GM23338 (cell line): ENCODE measurements at regions not wholly inside any gene's neighbourhood (a gene's known extent, or its start where the extent isn't known, plus 50 kb on each side); places are given as distances from the start of the nearest gene placed in this dataset.
A peak's percentile ranks its signal among the peaks of the same experiment; 100 is the strongest.

Experiments used
- ATAC-seq: fragments of 200-7000 bp; cut with Tn5 transposase; 3 replicates; pipeline ENCODE4 v1.9.1; 2020
- DNase-seq: peaks from one replicate; pipeline ENCODE4 v3.0.0-alpha.2; 2015; ENCODE audit warnings: low spot score
- H2AFZ ChIP-seq: fragments of 200-600 bp; sonication (generic); 2 replicates; pipeline ENCODE4 v1.8.0; 2016; ENCODE audit warnings: antibody characterized with exemption, mild to moderate bottlenecking, moderate library complexity
- H3F3A ChIP-seq: fragments of 200-600 bp; sonication (generic); replicated peaks from 2 replicates; pipeline ENCODE4 v1.8.0; 2017; ENCODE audit warnings: antibody characterized with exemption, mixed run types, low read depth
- H3K27ac ChIP-seq: fragments of 200-600 bp; sonication (generic); 2 replicates; pipeline ENCODE4 v1.6.1; 2016; ENCODE audit warnings: low read depth
- H3K27me3 ChIP-seq: fragments of 200-600 bp; sonication (generic); 2 replicates; pipeline ENCODE4 v1.8.0; 2016; ENCODE audit warnings: mild to moderate bottlenecking, mixed run types, moderate library complexity; ENCODE audit not compliant: insufficient read depth
- H3K36me3 ChIP-seq: fragments of 200-600 bp; sonication (generic); 2 replicates; pipeline ENCODE4 v1.8.0; 2016; ENCODE audit warnings: mild to moderate bottlenecking; ENCODE audit not compliant: insufficient read depth
- H3K4me1 ChIP-seq: fragments of 200-600 bp; sonication (generic); 2 replicates; pipeline ENCODE4 v1.8.0; 2016; ENCODE audit warnings: mild to moderate bottlenecking, moderate library complexity; ENCODE audit not compliant: insufficient read depth
- H3K4me2 ChIP-seq: fragments of 200-600 bp; sonication (generic); 2 replicates; pipeline ENCODE4 v1.7.1; 2017; ENCODE audit warnings: mixed run types
- H3K4me3 ChIP-seq: fragments of 200-600 bp; sonication (generic); 2 replicates; pipeline ENCODE4 v1.6.1; 2016; ENCODE audit warnings: mixed run types
- H3K79me2 ChIP-seq: fragments of 200-600 bp; sonication (generic); replicated peaks from 2 replicates; pipeline ENCODE4 v1.8.0; 2017; ENCODE audit warnings: mild to moderate bottlenecking; ENCODE audit not compliant: insufficient read depth
- H3K9me2 ChIP-seq: fragments of 200-600 bp; sonication (generic); 2 replicates; pipeline ENCODE4 v1.8.0; 2017; ENCODE audit not compliant: insufficient read depth
- H4K20me1 ChIP-seq: fragments of 200-600 bp; sonication (generic); replicated peaks from 2 replicates; pipeline ENCODE4 v1.8.0; 2017; ENCODE audit warnings: mild to moderate bottlenecking; ENCODE audit not compliant: insufficient read depth
- H3K27ac Mint-ChIP-seq: 2 replicates; pipeline ENCODE4 v1.8.0; 2020; ENCODE audit warnings: inconsistent platforms, mild to moderate bottlenecking, moderate library complexity, mixed read lengths
- H3K27me3 Mint-ChIP-seq: 3 replicates; pipeline ENCODE4 v1.8.0; 2022; ENCODE audit warnings: low read depth, mild to moderate bottlenecking, moderate library complexity, mixed read lengths, inconsistent platforms; ENCODE audit not compliant: insufficient read depth, poor library complexity
- H3K36me3 Mint-ChIP-seq: 3 replicates; pipeline ENCODE4 v1.8.0; 2021; ENCODE audit warnings: low read depth, mild to moderate bottlenecking, inconsistent platforms, moderate library complexity, mixed read lengths
- H3K4me1 Mint-ChIP-seq: 3 replicates; pipeline ENCODE4 v1.8.0; 2020; ENCODE audit warnings: mild to moderate bottlenecking, inconsistent platforms, mixed read lengths
- H3K4me3 Mint-ChIP-seq: 3 replicates; pipeline ENCODE4 v1.8.0; 2021; ENCODE audit warnings: moderate library complexity, mild to moderate bottlenecking, inconsistent platforms, mixed read lengths
- H3K9me3 Mint-ChIP-seq: 3 replicates; pipeline ENCODE4 v1.8.0; 2020; ENCODE audit warnings: moderate library complexity, mild to moderate bottlenecking, inconsistent platforms, mixed read lengths
- CREB1 ChIP-seq: fragments of 250-450 bp; sonication (Bioruptor Pico); IDR thresholded peaks from 2 replicates; pipeline ENCODE4 v1.5.0; 2020; ENCODE audit warnings: low read depth, mild to moderate bottlenecking, moderate library complexity
- ETS1 ChIP-seq: IDR thresholded peaks from 2 replicates; pipeline ENCODE4 v1.6.1; 2016; ENCODE audit warnings: antibody characterized with exemption
- EZH2 ChIP-seq: fragments of 200-600 bp; sonication (generic); IDR thresholded peaks from one replicate; pipeline ENCODE4 v1.8.0; 2017; ENCODE audit warnings: antibody characterized with exemption, mild to moderate bottlenecking, low read depth; ENCODE audit not compliant: unreplicated experiment
- EZH2phosphoT487 ChIP-seq: fragments of 200-600 bp; sonication (generic); IDR thresholded peaks from one replicate; pipeline ENCODE4 v1.8.1; 2018; ENCODE audit warnings: antibody characterized with exemption; ENCODE audit not compliant: unreplicated experiment
- JUNB ChIP-seq: IDR thresholded peaks from one replicate; pipeline ENCODE4 v1.6.1; 2016; ENCODE audit warnings: antibody characterized with exemption; ENCODE audit not compliant: unreplicated experiment
- NANOG ChIP-seq: IDR thresholded peaks from 2 replicates; pipeline ENCODE4 v1.6.1; 2016; ENCODE audit warnings: antibody characterized with exemption, borderline replicate concordance
- POLR2AphosphoS5 ChIP-seq: IDR thresholded peaks from 2 replicates; pipeline ENCODE4 v1.6.1; 2016; ENCODE audit warnings: antibody characterized with exemption, low read depth
- STAT1 ChIP-seq: IDR thresholded peaks from one replicate; pipeline ENCODE4 v1.6.1; 2016; ENCODE audit warnings: antibody characterized with exemption; ENCODE audit not compliant: unreplicated experiment
- ZNF114 ChIP-seq: fragments of 250-450 bp; sonication (Bioruptor Pico); IDR thresholded peaks from 2 replicates; pipeline ENCODE4 v1.5.0; 2020; ENCODE audit warnings: mild to moderate bottlenecking, moderate library complexity
- ZNF331 ChIP-seq: fragments of 250-450 bp; sonication (Bioruptor Pico); IDR thresholded peaks from 2 replicates; pipeline ENCODE4 v1.5.0; 2020; ENCODE audit warnings: low read depth, mild to moderate bottlenecking, moderate library complexity
- TF ChIP-seq, protein P1 (sequence below), 2 experiments: fragments of 200-600 bp in 1 of 2; sonication (generic) in 1 of 2; conservative IDR thresholded peaks; 2 replicates each; pipeline versions ENCODE4 v1.5.1 to v1.6.1; 2016 to 2017; ENCODE audit warnings: antibody characterized with exemption in 2 of 2, low read depth in 2 of 2, mild to moderate bottlenecking in 2 of 2, moderate library complexity in 1 of 2
- TF ChIP-seq, protein P2 (sequence below): IDR thresholded peaks from one replicate; pipeline ENCODE4 v1.6.1; 2018; ENCODE audit warnings: antibody characterized with exemption; ENCODE audit not compliant: unreplicated experiment
- TF ChIP-seq, protein P3 (sequence below): fragments of 250-450 bp; sonication (Bioruptor Pico); IDR thresholded peaks from 2 replicates; pipeline ENCODE4 v1.5.0; 2020; ENCODE audit warnings: mild to moderate bottlenecking, moderate library complexity

- H3K27me3 ChIP-seq: no peaks in the 10 kb centered on the region
- peak overlapping the region; percentile 86 for H3K27ac Mint-ChIP-seq
- H3K9me3 Mint-ChIP-seq: peaks cover 18% of the 10 kb centered on the region
- peak overlapping the region; percentile 35; the same call in 1 of the 2 replicates for H3K4me2 ChIP-seq
- peaks cover 16% of the 10 kb centered on the region for H3K27me3 Mint-ChIP-seq
- DNase-seq (no peak), ATAC-seq (peak; percentile 29; the same call in 1 of the 3 replicates)
- no peaks in the 10 kb centered on the region for H3K79me2 ChIP-seq
- no peaks in the 10 kb centered on the region for H3K36me3 ChIP-seq
- H3K9me2 ChIP-seq: peaks cover 5% of the 10 kb centered on the region; the same call in 1 of the 2 replicates
- H2AFZ ChIP-seq: peak overlapping the region; percentile 73
- H3K4me3 ChIP-seq: no peak overlapping the region
- no peak for TF ChIP-seq JUNB
- TF ChIP-seq CREB1 (CRISPR knock-in tag): no peak
- no peak for TF ChIP-seq EZH2phosphoT487
- no peak for TF ChIP-seq POLR2AphosphoS5
- TF ChIP-seq, protein P1, sequence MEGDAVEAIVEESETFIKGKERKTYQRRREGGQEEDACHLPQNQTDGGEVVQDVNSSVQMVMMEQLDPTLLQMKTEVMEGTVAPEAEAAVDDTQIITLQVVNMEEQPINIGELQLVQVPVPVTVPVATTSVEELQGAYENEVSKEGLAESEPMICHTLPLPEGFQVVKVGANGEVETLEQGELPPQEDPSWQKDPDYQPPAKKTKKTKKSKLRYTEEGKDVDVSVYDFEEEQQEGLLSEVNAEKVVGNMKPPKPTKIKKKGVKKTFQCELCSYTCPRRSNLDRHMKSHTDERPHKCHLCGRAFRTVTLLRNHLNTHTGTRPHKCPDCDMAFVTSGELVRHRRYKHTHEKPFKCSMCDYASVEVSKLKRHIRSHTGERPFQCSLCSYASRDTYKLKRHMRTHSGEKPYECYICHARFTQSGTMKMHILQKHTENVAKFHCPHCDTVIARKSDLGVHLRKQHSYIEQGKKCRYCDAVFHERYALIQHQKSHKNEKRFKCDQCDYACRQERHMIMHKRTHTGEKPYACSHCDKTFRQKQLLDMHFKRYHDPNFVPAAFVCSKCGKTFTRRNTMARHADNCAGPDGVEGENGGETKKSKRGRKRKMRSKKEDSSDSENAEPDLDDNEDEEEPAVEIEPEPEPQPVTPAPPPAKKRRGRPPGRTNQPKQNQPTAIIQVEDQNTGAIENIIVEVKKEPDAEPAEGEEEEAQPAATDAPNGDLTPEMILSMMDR (conservative IDR thresholded peaks at IDR 0.05; ENCODE audit: low read depth in 2 of 2): no peak
- TF ChIP-seq, protein P2, sequence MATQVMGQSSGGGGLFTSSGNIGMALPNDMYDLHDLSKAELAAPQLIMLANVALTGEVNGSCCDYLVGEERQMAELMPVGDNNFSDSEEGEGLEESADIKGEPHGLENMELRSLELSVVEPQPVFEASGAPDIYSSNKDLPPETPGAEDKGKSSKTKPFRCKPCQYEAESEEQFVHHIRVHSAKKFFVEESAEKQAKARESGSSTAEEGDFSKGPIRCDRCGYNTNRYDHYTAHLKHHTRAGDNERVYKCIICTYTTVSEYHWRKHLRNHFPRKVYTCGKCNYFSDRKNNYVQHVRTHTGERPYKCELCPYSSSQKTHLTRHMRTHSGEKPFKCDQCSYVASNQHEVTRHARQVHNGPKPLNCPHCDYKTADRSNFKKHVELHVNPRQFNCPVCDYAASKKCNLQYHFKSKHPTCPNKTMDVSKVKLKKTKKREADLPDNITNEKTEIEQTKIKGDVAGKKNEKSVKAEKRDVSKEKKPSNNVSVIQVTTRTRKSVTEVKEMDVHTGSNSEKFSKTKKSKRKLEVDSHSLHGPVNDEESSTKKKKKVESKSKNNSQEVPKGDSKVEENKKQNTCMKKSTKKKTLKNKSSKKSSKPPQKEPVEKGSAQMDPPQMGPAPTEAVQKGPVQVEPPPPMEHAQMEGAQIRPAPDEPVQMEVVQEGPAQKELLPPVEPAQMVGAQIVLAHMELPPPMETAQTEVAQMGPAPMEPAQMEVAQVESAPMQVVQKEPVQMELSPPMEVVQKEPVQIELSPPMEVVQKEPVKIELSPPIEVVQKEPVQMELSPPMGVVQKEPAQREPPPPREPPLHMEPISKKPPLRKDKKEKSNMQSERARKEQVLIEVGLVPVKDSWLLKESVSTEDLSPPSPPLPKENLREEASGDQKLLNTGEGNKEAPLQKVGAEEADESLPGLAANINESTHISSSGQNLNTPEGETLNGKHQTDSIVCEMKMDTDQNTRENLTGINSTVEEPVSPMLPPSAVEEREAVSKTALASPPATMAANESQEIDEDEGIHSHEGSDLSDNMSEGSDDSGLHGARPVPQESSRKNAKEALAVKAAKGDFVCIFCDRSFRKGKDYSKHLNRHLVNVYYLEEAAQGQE: no peak
- no peak for TF ChIP-seq ETS1
- no peak for TF ChIP-seq STAT1
- TF ChIP-seq, protein P3, sequence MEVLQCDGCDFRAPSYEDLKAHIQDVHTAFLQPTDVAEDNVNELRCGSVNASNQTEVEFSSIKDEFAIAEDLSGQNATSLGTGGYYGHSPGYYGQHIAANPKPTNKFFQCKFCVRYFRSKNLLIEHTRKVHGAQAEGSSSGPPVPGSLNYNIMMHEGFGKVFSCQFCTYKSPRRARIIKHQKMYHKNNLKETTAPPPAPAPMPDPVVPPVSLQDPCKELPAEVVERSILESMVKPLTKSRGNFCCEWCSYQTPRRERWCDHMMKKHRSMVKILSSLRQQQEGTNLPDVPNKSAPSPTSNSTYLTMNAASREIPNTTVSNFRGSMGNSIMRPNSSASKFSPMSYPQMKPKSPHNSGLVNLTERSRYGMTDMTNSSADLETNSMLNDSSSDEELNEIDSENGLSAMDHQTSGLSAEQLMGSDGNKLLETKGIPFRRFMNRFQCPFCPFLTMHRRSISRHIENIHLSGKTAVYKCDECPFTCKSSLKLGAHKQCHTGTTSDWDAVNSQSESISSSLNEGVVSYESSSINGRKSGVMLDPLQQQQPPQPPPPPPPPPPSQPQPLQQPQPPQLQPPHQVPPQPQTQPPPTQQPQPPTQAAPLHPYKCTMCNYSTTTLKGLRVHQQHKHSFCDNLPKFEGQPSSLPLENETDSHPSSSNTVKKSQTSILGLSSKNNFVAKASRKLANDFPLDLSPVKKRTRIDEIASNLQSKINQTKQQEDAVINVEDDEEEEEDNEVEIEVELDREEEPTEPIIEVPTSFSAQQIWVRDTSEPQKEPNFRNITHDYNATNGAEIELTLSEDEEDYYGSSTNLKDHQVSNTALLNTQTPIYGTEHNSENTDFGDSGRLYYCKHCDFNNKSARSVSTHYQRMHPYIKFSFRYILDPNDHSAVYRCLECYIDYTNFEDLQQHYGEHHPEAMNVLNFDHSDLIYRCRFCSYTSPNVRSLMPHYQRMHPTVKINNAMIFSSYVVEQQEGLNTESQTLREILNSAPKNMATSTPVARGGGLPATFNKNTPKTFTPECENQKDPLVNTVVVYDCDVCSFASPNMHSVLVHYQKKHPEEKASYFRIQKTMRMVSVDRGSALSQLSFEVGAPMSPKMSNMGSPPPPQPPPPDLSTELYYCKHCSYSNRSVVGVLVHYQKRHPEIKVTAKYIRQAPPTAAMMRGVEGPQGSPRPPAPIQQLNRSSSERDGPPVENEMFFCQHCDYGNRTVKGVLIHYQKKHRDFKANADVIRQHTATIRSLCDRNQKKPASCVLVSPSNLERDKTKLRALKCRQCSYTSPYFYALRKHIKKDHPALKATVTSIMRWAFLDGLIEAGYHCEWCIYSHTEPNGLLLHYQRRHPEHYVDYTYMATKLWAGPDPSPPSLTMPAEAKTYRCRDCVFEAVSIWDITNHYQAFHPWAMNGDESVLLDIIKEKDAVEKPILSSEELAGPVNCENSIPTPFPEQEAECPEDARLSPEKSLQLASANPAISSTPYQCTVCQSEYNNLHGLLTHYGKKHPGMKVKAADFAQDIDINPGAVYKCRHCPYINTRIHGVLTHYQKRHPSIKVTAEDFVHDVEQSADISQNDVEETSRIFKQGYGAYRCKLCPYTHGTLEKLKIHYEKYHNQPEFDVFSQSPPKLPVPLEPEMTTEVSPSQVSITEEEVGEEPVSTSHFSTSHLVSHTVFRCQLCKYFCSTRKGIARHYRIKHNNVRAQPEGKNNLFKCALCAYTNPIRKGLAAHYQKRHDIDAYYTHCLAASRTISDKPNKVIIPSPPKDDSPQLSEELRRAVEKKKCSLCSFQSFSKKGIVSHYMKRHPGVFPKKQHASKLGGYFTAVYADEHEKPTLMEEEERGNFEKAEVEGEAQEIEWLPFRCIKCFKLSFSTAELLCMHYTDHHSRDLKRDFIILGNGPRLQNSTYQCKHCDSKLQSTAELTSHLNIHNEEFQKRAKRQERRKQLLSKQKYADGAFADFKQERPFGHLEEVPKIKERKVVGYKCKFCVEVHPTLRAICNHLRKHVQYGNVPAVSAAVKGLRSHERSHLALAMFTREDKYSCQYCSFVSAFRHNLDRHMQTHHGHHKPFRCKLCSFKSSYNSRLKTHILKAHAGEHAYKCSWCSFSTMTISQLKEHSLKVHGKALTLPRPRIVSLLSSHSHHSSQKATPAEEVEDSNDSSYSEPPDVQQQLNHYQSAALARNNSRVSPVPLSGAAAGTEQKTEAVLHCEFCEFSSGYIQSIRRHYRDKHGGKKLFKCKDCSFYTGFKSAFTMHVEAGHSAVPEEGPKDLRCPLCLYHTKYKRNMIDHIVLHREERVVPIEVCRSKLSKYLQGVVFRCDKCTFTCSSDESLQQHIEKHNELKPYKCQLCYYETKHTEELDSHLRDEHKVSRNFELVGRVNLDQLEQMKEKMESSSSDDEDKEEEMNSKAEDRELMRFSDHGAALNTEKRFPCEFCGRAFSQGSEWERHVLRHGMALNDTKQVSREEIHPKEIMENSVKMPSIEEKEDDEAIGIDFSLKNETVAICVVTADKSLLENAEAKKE (CRISPR knock-in tag): no peak
- no peak for TF ChIP-seq ZNF331 (CRISPR knock-in tag)
- no peak for TF ChIP-seq NANOG
- TF ChIP-seq EZH2: no peak
- no peak for TF ChIP-seq ZNF114 (CRISPR knock-in tag)
- H3K36me3 Mint-ChIP-seq: peaks cover 12% of the 10 kb centered on the region
- H3K27ac ChIP-seq: peak overlapping the region; percentile 75
- peaks cover 27% of the 10 kb centered on the region for H3K4me1 ChIP-seq
- H3K4me3 Mint-ChIP-seq: no peak overlapping the region; the same call in 2 of the 3 replicates
- no peaks in the 10 kb centered on the region for H4K20me1 ChIP-seq
- H3F3A ChIP-seq: no peaks in the 10 kb centered on the region
- H3K4me1 Mint-ChIP-seq: peaks cover 38% of the 10 kb centered on the region
These were observed 150.8 kb upstream of the NRP1 start for GRCh38 chr10:33485276-33485675.
